Stimulated activated CD8-positive, alpha-beta memory T cell treated with anti-CD3 and anti-CD28 coated beads, Interleukin-7, amount 100 ng/mL, for 4 hours (primary cell): ENCODE measurements at regions not wholly inside any gene's neighbourhood (a gene's known extent, or its start where the extent isn't known, plus 50 kb on each side); places are given as distances from the start of the nearest gene placed in this dataset.

ENCODE experiments used
- DNase-seq, 2 donors: peaks; one replicate each; pipeline ENCODE4 v3.0.0-alpha.2; 2020; ENCODE audit warnings: low read depth in 2 of 2

- no peak for DNase-seq
Measured at GRCh38 chr6:114436691-114437090, 93.9 kb upstream of the HS3ST5 start.

GRCh38 chr6:114435985-114436384 is 93.2 kb upstream of the HS3ST5 start:
- no peak for DNase-seq

GRCh38 chr6:114432400-114432799 is 89.6 kb upstream of the HS3ST5 start:
- DNase-seq = no peak

GRCh38 chr6:114431641-114432040 is 88.8 kb upstream of the HS3ST5 start:
- DNase-seq = no peak

GRCh38 chr6:114430534-114431124 is 87.8 kb upstream of the HS3ST5 start:
- DNase-seq = no peak

GRCh38 chr6:114428341-114428740 is 85.5 kb upstream of the HS3ST5 start:
- DNase-seq = no peak

GRCh38 chr6:114421199-114421598 is 78.4 kb upstream of the HS3ST5 start:
- no peak for DNase-seq

GRCh38 chr6:114419175-114419574 is 76.4 kb upstream of the HS3ST5 start:
- DNase-seq = no peak

GRCh38 chr6:114418304-114418972 is 75.6 kb upstream of the HS3ST5 start:
- no peak for DNase-seq

- no peak for DNase-seq
Measured at GRCh38 chr6:114407426-114408035, 64.7 kb upstream of the HS3ST5 start.

- DNase-seq = no peak
Measured at GRCh38 chr6:114404339-114404955, 61.6 kb upstream of the HS3ST5 start.

GRCh38 chr6:114403858-114404257 is 61.0 kb upstream of the HS3ST5 start:
- DNase-seq = no peak

- no peak for DNase-seq
Measured at GRCh38 chr6:114398481-114398880, 55.7 kb upstream of the HS3ST5 start.
